IMR-90 (cell line): ENCODE measurements at regions not wholly inside any gene's neighbourhood (a gene's known extent, or its start where the extent isn't known, plus 50 kb on each side); places are given as distances from the start of the nearest gene placed in this dataset.

Experiments used
- ATAC-seq: fragments of 200-7000 bp; cut with Tn5 transposase; 2 replicates; pipeline ENCODE4 v1.9.1; 2020; ENCODE audit warnings: low read depth, mild to moderate bottlenecking, moderate library complexity
- BruUV-seq: library from RNA; stranded (reverse); fragments of 400-500 nt; replicated peaks from 2 replicates; lab custom pipeline; 2021; lab: Mats Ljungman, UMichigan
- CTCF ChIA-PET: fragments of 300-600 bp; formaldehyde crosslinking; extraction: SDS; loops from one replicate; lab custom pipeline; 2021; ENCODE audit warnings: antibody characterized with exemption; lab: Yijun Ruan, JAX
- POLR2A ChIA-PET: fragments of 300-600 bp; sonication (Branson Sonifier 250); formaldehyde crosslinking; loops from one replicate; lab custom pipeline; 2022; ENCODE audit warnings: antibody characterized with exemption; ENCODE audit not compliant: unreplicated experiment; lab: Charles Lee
- DNase-seq: peaks from one replicate; pipeline ENCODE4 v3.0.0; 2013
- H2AFZ ChIP-seq: replicated peaks from 2 replicates; pipeline ENCODE3; 2013; ENCODE audit warnings: low read length, mild to moderate bottlenecking; ENCODE audit not compliant: poor library complexity
- H2AK5ac ChIP-seq: 2 replicates; pipeline ENCODE4 v1.6.1; 2013; ENCODE audit warnings: low read depth, low read length, inconsistent platforms
- H2AK9ac ChIP-seq: replicated peaks from 2 replicates; pipeline ENCODE3; 2013; ENCODE audit warnings: mild to moderate bottlenecking, low read depth, low read length, moderate library complexity; ENCODE audit not compliant: poor library complexity
- H2BK120ac ChIP-seq: 2 replicates; pipeline ENCODE4 v1.6.1; 2013; ENCODE audit warnings: low read depth, low read length, inconsistent platforms
- H2BK15ac ChIP-seq: 3 replicates; pipeline ENCODE4 v1.6.1; 2013; ENCODE audit warnings: low read depth, low read length, inconsistent platforms
- H2BK20ac ChIP-seq: 2 replicates; pipeline ENCODE4 v1.6.1; 2013; ENCODE audit warnings: low read depth, mild to moderate bottlenecking, inconsistent platforms, low read length, moderate library complexity
- H2BK5ac ChIP-seq: 2 replicates; pipeline ENCODE4 v1.6.1; 2013; ENCODE audit warnings: mild to moderate bottlenecking, low read depth, low read length, inconsistent platforms; ENCODE audit not compliant: poor library complexity, severe bottlenecking
- H3K14ac ChIP-seq: replicated peaks from 2 replicates; pipeline ENCODE4 v1.6.1; 2013; ENCODE audit warnings: low read depth, low read length, inconsistent platforms
- H3K18ac ChIP-seq: 2 replicates; pipeline ENCODE4 v1.6.1; 2013; ENCODE audit warnings: low read depth, low read length, control low read depth
- H3K23ac ChIP-seq: 2 replicates; pipeline ENCODE4 v1.6.1; 2013; ENCODE audit warnings: low read depth, low read length, inconsistent platforms
- H3K27ac ChIP-seq: 2 replicates; pipeline ENCODE4 v1.5.1; 2013; ENCODE audit warnings: mild to moderate bottlenecking, control low read depth, low read length; ENCODE audit not compliant: insufficient read depth
- H3K27me3 ChIP-seq: 2 replicates; pipeline ENCODE4 v1.6.1; 2013; ENCODE audit warnings: low read length; ENCODE audit not compliant: control insufficient read depth, insufficient read depth
- H3K36me3 ChIP-seq: 2 replicates; pipeline ENCODE4 v1.6.1; 2013; ENCODE audit warnings: low read length, mixed read lengths; ENCODE audit not compliant: control insufficient read depth, insufficient read depth
- H3K4ac ChIP-seq: 2 replicates; pipeline ENCODE4 v1.6.1; 2013; ENCODE audit warnings: low read depth, low read length, inconsistent platforms
- H3K4me1 ChIP-seq: 2 replicates; pipeline ENCODE4 v1.6.1; 2013; ENCODE audit warnings: low read length, mixed read lengths; ENCODE audit not compliant: control insufficient read depth, insufficient read depth
- H3K4me2 ChIP-seq: 2 replicates; pipeline ENCODE4 v1.6.1; 2013; ENCODE audit warnings: low read depth, mild to moderate bottlenecking, control low read depth, low read length, moderate library complexity
- H3K4me3 ChIP-seq: 2 replicates; pipeline ENCODE4 v1.5.1; 2013; ENCODE audit warnings: low read depth, mild to moderate bottlenecking, control low read depth, low read length, moderate library complexity; ENCODE audit not compliant: insufficient read depth
- H3K56ac ChIP-seq: 2 replicates; pipeline ENCODE4 v1.6.1; 2013; ENCODE audit warnings: low read length, inconsistent platforms; ENCODE audit not compliant: insufficient read depth; ENCODE audit errors: extremely low read depth
- H3K79me1 ChIP-seq, 2 experiments: 2 replicates each; pipeline ENCODE4 v1.6.1; 2013; ENCODE audit warnings: low read length in 2 of 2, inconsistent platforms in 1 of 2, low read depth in 1 of 2
- H3K9ac ChIP-seq: 2 replicates; pipeline ENCODE4 v1.6.1; 2013; ENCODE audit warnings: low read depth, low read length, control low read depth
- H3K9me1 ChIP-seq: 2 replicates; pipeline ENCODE4 v1.6.1; 2013; ENCODE audit warnings: low read length, inconsistent platforms; ENCODE audit not compliant: insufficient read depth
- H3K9me3 ChIP-seq: 2 replicates; pipeline ENCODE4 v1.6.1; 2013; ENCODE audit warnings: low read length; ENCODE audit not compliant: control insufficient read depth, insufficient read depth
- H4K20me1 ChIP-seq: 2 replicates; pipeline ENCODE4 v1.6.1; 2013; ENCODE audit warnings: low read length, inconsistent platforms; ENCODE audit not compliant: insufficient read depth
- H4K5ac ChIP-seq: 2 replicates; pipeline ENCODE4 v1.6.1; 2013; ENCODE audit warnings: mild to moderate bottlenecking, low read depth, low read length, control low read depth
- H4K8ac ChIP-seq, 2 experiments: 2 replicates each; pipeline ENCODE4 v1.6.1; 2013; ENCODE audit warnings: low read depth in 2 of 2, low read length in 2 of 2, control low read depth in 1 of 2, inconsistent platforms in 1 of 2
- H4K91ac ChIP-seq: 2 replicates; pipeline ENCODE4 v1.6.1; 2013; ENCODE audit warnings: low read depth, low read length, inconsistent platforms; ENCODE audit not compliant: insufficient read depth
- RCOR1 ChIP-seq: IDR thresholded peaks from 2 replicates; pipeline ENCODE4 v1.6.1; 2012; ENCODE audit warnings: mild to moderate bottlenecking, low read length, improper control_type of control experiment; ENCODE audit not compliant: insufficient replicate concordance
- WGBS, 2 experiments: methylation state at CpG; one replicate each; pipeline versions ENCODE4 v1.1.5 to v1.1.7; 2013; ENCODE audit warnings: missing lambda C conversion rate in 2 of 2; ENCODE audit not compliant: insufficient read length in 1 of 2; ENCODE audit errors: extremely low coverage in 2 of 2; 5-methylcytosine and 5-hydroxymethylcytosine counted together
- dilution Hi-C: fragments of 300-500 bp; cut with HindIII; formaldehyde crosslinking; loops from one replicate; pipeline ENCODE4 v1.14.3; 2018; ENCODE audit warnings: low sequenced_read_pairs; ENCODE audit not compliant: unreplicated experiment
- in situ Hi-C: fragments of 300-500 bp; cut with MboI; formaldehyde crosslinking; loops from 3 replicates; pipeline ENCODE4 v1.14.3; 2019; ENCODE audit warnings: low sequenced_read_pairs, inconsistent platforms, mixed read lengths
- intact Hi-C: fragments of 100-400 bp; cut with micrococcal nuclease; formaldehyde crosslinking; loops from 2 replicates; pipeline ENCODE4 v1.10.0; 2022

DNA sequence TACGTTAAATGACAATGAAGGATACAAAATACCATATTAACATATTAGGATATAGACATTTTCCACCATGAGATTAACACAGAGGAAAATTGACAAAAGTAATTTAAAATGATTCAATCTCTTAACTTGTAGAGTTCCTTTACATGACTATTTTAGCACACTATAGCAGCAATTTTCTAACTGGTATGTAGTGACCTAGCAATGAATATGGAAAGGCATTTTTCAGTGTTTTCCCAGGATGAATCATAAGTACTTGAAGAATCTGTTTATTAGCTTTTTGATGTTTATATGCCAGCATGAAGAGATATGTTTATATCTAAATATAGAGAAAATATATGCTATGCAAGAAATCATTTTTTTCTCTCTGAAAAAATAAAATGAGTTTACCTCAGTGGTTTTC is 782.5 kb upstream of the CDH10 start:
- dilution Hi-C loops (no loop called here), in situ Hi-C loops (no loop called here), intact Hi-C loops (no loop called here)
- Histone ChIP-seq H3K4ac (no peak overlapping the region), H3K36me3 (no peaks in the 10 kb centered on the region), H3K4me1 (no peaks in the 10 kb centered on the region), H2AK9ac (no peak overlapping the region), H4K8ac (no peak overlapping the region), H3K56ac (no peak overlapping the region), H4K20me1 (no peaks in the 10 kb centered on the region), H3K9me3 (no peaks in the 10 kb centered on the region), H3K14ac (no peak overlapping the region), H4K91ac (no peak overlapping the region), H3K27me3 (no peaks in the 10 kb centered on the region), H2BK5ac (no peak overlapping the region), H2BK15ac (no peak overlapping the region), H3K9ac (no peak overlapping the region), H4K5ac (no peak overlapping the region), H3K9me1 (no peaks in the 10 kb centered on the region), H3K23ac (no peak overlapping the region), H3K79me1 (no peaks in the 10 kb centered on the region), H2BK20ac (no peak overlapping the region), H3K27ac (no peak overlapping the region), H3K4me3 (no peak overlapping the region), H3K18ac (no peak overlapping the region), H2AK5ac (no peak overlapping the region), H3K4me2 (no peak overlapping the region), H2BK120ac (no peak overlapping the region), H2AFZ (no peak overlapping the region)
- CTCF ChIA-PET, result interaction anchor here (0.6 kb wide), 1 partner anchor 276 kb away, joined by 4 read pairs; no protein-coding TSS in a partner anchor
- no CpG with 5 or more reads among the region's 1 CpG for WGBS, 2 experiments
- no peak for DNase-seq
- POLR2A ChIA-PET, result no interaction called here
- TF ChIP-seq RCOR1, result no peak
- no peak for ATAC-seq
- no TSS peak for BruUV-seq
